GM19372 (cell line): ENCODE measurements at regions not wholly inside any gene's neighbourhood (a gene's known extent, or its start where the extent isn't known, plus 50 kb on each side); places are given as distances from the start of the nearest gene placed in this dataset.

Source experiments
- ATAC-seq: cut with Tn5 transposase; IDR thresholded peaks from one replicate; pipeline ENCODE4 v1.9.1; 2021; ENCODE audit warnings: mild to moderate bottlenecking, low read depth, moderate library complexity; ENCODE audit not compliant: unreplicated experiment

DNA sequence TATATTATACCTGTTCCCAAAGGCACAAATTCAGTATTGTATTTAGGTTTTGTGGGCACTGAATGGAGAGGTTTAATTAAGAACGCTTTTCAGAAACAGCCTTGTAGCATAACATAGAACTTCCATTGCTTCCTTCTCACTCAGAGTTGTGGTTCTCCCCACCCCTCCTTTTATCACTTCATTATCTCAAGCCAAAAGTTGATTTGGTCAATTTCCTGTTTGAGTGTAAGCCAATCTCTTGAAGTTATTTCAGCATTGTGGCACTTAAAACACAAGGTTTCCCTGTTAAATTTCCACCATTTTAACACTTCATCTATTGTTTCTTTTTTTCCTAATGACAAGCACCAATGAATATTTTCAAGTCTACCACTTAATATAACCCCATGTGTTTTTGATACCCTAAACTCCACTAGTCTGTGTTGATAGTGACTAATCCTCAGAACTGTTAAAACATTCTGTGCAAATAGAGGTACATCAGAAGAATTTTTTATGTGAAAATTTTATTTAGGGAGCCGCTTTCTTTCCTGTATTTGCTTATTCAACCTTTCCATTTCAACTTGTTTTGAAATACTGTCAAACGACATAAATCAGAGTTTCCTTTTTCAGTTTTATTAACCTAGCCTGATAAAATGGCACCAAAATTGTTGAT lies 340.1 kb downstream of the BCAT1 start:
- no peak for ATAC-seq

DNA sequence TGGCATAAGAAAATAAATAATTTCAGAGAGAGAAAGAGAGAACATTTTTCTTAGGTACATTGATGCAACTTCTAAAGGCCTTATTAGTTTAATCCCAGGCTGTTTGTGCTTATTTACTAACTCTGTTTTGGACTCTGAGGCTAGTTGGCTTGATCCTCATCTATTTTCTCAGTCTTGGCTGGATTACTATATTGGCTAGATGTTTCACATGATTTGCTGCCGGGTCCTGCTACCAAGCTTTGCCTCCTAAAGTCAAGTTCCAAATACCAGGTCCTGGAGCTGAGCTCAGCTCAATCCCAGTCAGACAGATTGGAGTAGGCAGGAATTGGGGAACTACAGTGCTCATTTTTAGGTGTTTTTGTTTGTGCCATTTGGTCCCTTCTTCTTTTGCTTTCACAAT lies 340.8 kb downstream of the BCAT1 start:
- no peak for ATAC-seq

DNA sequence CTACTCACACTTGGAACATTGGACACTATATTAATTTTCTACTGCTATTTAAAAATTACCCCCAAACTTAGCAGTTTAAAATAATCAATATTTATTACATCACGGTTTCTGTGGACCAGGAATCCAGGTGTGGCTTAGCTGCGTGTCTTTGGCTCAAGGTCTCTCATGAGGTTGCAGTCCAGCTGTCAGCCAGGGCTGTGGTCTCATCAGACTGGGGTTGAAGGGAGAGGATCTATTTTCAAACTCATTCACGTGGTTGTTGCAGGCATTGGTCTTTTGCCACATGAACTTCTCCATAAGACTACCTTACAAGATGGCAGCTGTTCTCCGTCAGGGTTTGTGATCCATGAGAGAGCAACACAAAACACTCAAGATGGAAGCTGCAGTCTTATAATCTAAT lies 343.0 kb downstream of the BCAT1 start:
- ATAC-seq, result no peak

DNA sequence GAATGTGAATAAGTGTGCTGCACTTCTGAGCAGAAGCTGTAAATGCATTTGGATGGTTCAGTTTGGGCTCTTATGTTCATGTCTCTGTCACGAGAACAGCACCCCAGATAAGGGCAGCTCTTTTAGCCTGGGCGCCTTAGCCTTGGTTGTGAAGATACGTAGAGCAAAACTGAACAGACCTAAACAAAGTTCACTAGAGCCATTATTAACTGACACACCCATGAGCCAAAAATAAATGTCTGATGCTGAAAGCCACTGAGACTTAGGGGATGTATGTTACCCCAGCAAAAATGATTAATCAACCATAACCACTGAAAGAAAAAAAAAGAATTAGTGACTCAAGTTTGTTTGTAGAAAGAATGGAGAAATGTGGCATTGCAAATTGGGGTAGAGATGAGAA lies 343.4 kb downstream of the BCAT1 start:
- no peak for ATAC-seq

DNA sequence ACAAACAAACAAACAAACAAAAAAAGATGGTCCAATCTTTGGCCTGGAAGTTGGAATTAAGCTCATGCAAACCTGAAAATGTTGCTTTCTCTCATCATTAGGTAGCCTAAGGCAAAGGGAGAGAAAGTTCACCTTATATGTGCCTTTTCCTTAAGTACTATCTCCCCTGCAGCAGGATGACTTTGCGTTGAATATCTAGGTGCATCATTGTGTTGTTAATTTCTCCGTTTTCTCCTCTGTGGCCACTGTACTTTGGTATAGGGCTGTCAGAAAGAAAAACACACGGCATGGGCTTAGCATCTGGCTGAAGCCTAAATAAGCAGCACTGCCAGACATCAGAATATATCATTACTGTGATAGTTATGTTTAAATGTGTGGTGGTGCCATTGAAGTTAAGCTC lies 345.5 kb downstream of the BCAT1 start:
- ATAC-seq, result no peak

DNA sequence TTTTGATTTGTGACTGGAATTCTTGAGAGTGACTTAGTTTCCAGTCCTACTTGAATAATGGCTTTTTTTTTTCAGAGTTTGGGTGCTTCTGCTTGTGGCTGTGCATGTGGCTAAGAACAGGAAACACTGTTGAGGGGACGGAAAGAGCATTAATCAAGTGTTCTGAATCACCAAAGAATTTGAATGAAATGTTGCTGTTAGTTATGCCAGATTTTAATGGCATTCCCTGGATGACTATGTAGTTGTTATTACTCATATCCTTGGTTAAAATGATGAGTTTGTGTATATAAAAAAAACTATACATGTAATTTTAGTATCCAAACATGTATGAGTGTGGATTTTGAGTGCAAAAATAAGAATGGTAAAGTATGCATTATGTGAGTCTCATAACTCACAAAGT lies 347.9 kb downstream of the BCAT1 start:
- ATAC-seq, result peak; percentile 54

DNA sequence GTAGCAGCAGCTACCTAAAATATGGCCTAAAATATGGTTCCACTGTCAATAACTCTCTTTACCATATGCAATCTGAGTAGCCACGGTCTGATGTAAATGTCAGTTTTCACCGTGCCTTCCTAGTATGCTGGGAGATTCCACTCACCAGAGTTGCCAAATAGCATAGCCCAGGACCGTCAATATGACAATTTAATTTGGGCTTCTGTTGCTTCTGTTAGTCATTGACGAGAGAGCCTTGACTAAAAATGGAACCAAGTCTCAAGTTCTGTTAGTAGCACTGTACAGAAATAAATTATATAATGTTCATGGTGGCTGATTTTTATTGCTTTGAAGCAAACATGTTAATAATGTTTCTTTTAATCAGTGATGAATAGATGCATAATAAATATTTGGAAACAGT lies 348.4 kb downstream of the BCAT1 start:
- ATAC-seq, result no peak

DNA sequence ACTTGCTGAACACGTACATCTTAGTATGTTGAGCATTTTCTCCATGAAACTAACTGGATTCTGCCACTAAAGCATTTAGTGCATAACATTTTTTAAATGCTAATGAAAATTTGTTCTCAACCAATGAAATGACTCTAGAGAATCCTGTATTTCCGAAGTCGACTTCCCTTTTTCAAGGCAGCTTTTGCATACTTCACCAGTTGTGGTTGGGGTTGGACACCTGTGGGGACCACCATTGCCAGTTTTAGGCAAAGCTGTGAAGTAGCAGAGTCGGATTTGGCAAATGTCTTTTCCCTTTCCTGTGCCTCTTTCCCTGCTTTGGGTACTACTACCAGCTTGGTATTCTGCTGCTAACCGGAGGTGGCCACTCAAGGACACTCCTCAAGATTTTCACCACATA lies 349.2 kb downstream of the BCAT1 start:
- ATAC-seq, result no peak

DNA sequence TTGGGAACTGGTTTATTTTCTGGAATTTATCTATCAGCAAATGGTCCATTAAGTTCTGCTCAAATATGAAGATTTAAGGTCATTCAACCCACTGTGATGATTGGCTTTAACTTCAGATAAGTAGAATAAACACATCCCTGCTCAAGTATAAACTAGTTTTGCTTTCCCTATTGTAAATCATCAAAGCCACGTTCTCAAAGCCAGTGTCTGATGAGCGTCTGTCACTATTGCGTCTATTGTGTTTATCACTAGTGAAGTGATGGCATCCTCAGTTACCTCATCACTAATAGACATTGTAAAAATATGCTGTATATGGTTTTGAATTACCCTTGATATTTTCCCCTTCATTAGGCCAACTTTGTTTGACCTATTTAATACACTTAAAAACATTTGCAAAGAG lies 351.3 kb downstream of the BCAT1 start:
- ATAC-seq, result no peak

DNA sequence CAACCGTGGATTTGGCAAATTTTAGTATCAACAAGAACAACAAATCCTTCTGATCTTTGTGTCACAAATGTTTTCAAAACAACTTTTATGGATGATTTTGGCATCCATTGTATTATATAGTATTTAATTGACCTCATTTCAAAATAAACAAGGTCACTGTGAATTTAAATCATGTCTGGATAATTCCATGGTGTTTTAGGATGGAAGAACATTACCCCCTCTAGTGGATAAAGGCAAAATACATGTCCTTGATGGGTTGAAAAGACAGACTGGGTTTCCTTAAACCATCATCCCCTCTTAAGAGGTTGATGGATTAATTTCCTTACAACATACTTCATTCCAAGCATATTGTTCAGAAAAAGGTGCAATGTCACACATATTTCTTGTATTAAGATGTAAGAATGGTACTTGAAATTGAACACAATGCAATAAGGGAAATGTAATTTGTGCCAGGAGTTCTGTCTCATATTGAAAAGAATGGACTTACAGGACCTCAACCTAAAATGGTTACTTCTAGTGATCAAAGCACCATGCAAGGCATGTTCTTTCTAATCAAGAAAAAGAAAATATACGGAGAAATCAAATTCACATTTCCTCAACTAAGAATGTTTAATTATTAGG lies 352.0 kb downstream of the BCAT1 start:
- ATAC-seq, result no peak

DNA sequence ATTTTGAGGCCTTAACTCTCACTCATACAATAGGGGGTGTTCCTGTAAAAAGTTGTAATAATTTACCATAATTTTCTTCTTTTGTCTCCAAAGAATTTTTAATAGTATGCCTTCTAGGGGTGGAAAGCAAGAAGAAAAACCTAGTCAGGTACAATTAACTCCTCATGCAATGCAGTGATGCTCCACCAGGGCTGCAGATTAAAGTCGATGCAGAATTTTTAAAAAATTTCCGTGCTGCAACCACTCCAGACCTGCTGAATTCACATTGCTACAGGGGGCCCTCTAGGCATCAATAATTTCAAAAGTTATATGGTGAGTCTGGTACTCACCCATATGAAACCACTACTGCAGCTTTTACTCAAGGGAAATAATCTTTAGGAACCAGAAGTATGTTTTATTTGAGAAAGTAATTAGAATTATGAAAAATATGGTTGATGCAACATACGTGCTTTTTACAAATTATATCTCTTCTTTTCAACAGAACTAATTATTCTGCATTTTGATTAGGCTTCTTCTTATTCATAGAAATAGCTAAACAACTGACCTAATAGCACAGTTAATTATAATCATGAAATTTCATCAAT lies 353.2 kb downstream of the BCAT1 start:
- no peak for ATAC-seq

DNA sequence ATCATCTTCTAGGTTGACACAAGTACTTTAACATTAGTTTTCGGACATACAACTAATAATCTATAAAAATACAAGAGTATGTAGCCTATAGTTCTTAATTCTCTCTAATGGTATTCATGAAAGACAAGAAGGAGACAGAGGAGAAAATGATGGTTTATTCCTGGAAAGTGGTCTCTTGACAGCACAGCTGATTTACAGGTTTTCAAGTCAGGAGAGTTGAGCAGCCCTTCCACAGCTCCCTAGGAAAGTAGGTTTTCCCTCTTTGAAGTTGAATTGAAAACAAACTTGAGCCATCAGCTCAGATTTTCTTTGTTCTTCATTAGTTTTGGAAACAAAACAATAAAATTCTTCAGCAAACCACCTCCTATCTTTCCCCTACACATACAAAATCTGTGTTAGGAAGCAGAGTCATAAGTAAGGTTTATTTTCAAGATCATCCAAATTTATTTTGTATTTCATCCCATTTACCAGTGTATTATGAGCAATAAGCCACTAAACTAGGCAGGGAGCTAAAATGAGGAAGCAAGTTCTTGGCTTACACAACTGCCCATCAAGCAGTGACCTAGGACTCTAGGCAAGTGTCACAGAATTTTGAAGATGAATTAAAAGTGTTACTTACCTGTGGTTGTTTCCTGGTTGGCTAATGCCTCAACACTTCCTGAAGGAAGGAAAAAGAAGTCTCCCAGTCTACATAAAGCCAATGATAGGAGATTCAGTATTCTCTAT lies 357.0 kb downstream of the BCAT1 start:
- ATAC-seq, result no peak

DNA sequence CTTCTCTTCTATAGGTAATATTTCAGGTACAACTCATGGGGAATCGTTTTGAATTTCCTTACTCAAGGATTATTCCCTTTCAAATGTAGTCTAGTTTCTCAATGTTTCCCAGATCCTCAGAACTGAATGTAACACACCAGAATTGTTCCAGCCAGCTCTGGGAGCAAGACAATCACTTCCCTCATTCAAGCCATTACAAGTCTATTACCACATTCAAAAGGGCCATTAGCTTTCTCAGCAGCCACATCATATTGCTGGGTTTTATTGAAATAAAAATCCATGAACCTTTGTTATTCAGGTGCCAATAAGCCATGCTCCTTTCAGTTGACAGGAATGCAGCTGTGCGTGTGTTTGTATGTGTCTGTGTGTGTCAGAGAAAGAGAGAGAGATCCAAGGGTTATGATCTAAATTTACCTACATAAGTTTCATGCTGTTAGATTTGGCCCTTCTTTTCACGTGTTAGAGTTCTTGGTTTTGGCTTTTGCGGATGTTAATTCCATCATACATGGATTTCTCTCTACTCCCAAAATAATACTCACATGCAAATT lies 357.7 kb downstream of the BCAT1 start:
- ATAC-seq, result no peak

DNA sequence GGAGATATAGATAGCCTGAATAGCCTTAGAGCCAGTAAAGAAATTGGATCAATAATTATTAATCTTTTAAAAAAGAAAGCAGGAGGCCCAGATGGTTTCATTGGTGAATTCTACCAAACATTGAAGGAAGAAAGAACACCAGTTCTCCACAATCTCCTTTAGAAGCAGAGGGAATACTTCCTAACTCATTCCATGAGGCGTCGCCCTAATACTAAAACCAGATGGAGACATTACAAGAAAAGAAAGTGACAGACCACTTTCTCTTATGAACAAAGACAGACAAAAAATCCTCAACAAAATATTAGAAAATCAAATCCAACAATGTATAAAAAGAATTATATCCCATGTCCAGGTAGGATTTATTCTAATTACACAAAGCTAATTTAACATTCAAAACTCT lies 362.6 kb downstream of the BCAT1 start:
- no peak for ATAC-seq

DNA sequence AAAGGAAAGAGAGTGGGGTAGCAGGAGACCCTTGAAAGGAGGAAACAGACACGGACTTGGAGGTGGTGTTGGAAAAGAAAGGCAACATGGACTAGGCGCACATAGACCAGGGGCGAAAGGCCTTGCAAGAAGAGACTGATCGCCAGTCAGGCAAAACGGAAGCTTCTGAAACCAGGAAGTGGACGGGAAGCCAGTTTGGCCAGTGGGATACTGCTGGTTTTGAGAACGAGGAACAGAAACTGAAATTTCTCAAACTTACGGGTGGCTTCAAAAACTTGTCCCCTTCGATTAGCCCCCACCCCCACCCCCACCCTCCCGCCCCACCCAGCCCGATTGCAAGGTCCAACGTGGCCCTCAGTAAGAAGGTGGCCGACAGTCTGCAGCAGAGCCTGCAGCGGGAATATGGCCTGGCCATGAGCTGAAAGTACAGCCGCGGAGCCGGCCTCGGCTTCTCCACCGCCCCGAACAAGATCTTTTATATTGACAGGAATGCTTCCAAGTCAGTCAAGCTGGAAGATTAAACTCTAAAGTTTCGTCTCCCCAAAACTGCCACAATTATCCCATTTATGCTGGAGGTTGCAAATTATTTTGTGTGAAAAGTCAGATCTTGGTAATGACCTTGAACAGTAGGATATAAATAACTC lies 364.7 kb downstream of the BCAT1 start:
- no peak for ATAC-seq

DNA sequence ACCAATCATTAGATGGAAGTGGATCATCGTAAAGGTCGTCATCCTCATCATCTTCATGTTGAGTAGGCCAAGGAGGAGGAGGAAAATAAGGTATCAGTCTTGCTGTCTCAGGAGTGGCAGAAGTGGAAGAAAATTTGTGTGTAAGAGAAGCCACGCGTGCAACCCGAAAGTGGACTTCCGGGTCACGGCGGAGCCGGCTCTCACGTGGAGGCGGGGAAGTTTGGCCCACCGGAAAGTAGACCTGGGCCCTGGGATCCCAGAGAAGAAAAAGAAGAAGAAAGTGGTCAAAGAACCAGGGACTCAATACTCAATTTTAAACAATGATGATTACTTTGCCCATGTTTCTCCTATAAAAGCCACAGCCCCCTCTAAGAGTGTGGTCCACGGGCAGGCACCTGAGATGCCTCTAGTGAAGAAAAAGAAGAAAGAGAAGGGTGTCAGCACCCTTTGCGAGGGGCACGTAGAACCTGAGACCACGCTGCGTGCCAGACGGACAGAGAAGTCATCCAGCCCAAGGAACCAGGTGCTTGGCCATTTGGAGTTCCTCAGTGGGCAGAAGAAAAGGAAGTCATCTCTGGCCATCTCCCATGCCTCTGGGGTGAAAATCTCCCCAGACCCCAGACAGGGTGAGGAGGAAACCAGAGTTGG lies 365.8 kb downstream of the BCAT1 start:
- no peak for ATAC-seq

DNA sequence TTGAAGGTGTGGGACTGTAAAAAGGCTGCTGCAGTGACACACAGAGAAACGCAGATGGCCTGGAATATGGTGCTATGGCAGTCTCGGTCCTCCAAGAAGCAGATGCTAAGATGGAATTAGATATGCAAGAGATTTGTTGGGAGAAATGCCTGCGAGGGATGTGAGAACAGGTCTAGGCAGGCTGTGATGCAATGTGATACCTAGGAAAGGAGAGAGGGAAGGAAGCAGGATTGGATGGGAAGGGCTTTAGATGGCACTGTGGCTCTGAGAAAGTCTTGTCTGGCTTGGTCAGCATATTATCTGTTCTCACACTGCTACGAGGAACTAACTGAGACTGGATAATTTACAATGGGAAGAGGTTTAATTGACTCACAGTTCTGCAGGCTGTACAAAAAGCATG lies 374.4 kb downstream of the BCAT1 start:
- ATAC-seq, result no peak

DNA sequence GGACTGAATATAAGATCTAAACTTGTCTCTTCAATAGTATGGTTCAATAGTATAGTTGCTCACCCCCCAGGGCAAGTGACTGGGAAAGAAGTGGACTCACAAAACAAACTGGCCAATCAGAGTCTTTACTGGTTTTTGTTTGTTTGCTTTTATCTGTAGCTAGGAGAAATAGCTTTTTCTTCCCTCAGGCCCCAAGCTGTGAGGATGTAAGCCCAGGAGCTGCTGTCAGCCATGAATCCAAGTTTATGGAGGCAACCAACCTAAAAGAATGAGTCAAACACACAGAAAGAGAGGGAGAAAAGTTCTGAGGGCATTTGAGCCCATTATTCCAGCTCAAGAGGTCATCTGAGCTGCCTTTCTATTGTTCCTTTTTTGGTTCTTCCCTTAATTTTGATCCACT lies 375.3 kb downstream of the BCAT1 start:
- ATAC-seq, result no peak

DNA sequence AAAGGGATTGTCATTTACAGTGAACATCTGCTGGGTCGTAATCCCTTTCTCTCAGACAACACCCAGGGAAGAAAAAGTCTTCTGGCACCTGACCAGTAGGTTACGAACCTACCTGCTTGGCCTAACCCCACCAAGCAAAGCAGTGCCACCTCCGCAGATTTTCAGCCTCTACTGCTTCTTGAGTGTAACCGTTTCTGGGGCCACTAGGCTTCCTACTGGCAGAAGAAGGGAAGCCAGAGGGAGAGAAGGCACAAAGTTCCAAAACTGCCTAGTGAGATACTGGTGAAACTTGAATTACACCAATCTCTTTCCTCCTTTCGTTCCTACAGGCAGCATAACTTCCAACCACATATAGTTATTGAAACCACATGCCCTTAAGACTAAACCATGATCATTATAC lies 383.6 kb downstream of the BCAT1 start:
- no peak for ATAC-seq

DNA sequence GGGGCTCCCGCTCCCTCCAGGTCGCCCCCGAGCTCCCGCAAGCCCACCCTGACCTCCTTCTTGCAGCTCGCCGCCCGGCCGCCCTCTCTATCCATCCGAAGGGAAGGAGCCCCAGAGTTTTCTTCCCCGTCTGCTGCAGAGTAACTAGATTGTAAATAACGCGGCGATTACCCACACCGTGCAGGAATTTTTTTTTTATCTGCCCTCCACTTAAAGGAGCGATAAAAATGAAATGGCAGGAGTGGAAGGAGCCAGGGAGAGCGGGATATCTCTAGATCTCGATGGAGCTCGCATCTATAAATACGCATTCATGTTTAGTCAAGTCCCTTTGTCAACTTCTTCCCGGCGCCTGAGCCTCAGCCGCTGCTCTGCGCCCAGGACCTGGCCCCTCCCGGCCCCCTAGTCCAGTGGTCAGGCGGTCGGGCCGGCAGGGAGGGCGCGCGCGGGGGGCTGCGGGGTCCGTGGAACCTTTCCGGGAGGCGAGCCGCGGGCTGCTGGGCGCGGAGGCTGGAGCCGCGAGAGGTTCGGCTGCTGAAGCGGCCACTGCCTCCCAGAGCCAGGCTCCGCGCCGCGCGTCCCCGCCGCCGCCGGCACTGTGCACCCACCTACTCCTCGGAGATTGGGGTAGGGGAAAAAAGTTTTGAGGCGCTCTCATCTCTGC lies 386.0 kb downstream of the BCAT1 start:
- ATAC-seq, result no peak
